Fibroblast of skin of right quadriceps (primary cell): ENCODE measurements at regions not wholly inside any gene's neighbourhood (a gene's known extent, or its start where the extent isn't known, plus 50 kb on each side); places are given as distances from the start of the nearest gene placed in this dataset.

Source experiments
- DNase-seq: peaks from one replicate; pipeline ENCODE4 v3.0.0-alpha.2; 2013

- no peak for DNase-seq
Observed at GRCh38 chr6:154885214-154885613, 109.9 kb upstream of the TIAM2 start.

GRCh38 chr6:154886016-154886415 is 109.1 kb upstream of the TIAM2 start:
- DNase-seq = no peak

- DNase-seq = no peak
Observed at GRCh38 chr6:154886471-154886870, 108.6 kb upstream of the TIAM2 start.

- no peak for DNase-seq
Observed at GRCh38 chr6:154887051-154887450, 108.1 kb upstream of the TIAM2 start.

- DNase-seq = no peak
Observed at GRCh38 chr6:154888421-154889295, 106.5 kb upstream of the TIAM2 start.

- no peak for DNase-seq
Observed at GRCh38 chr6:154890874-154891273, 104.2 kb upstream of the TIAM2 start.

- DNase-seq = no peak
Observed at GRCh38 chr6:154891901-154892300, 103.2 kb upstream of the TIAM2 start.

GRCh38 chr6:154893917-154894316 is 101.2 kb upstream of the TIAM2 start:
- peak; percentile 50 for DNase-seq

- DNase-seq = no peak
Observed at GRCh38 chr6:154894902-154895301, 100.2 kb upstream of the TIAM2 start.

- DNase-seq = no peak
Observed at GRCh38 chr6:154895841-154896240, 99.3 kb upstream of the TIAM2 start.

- DNase-seq = no peak
Observed at GRCh38 chr6:154898821-154899220, 96.3 kb upstream of the TIAM2 start.

GRCh38 chr6:154899824-154900463 is 95.2 kb upstream of the TIAM2 start:
- DNase-seq = no peak

- no peak for DNase-seq
Observed at GRCh38 chr6:154901876-154902552, 93.1 kb upstream of the TIAM2 start.

GRCh38 chr6:154907291-154907690 is 87.8 kb upstream of the TIAM2 start:
- no peak for DNase-seq

- DNase-seq = no peak
Observed at GRCh38 chr6:154908723-154909122, 86.4 kb upstream of the TIAM2 start.

- DNase-seq = peak; percentile 51
Observed at GRCh38 chr6:154909311-154909710, 85.8 kb upstream of the TIAM2 start.

GRCh38 chr6:154909821-154910220 is 85.3 kb upstream of the TIAM2 start:
- peak; percentile 91 for DNase-seq

GRCh38 chr6:154914288-154914687 is 80.8 kb upstream of the TIAM2 start:
- no peak for DNase-seq

- DNase-seq = no peak
Observed at GRCh38 chr6:154916857-154917256, 78.3 kb upstream of the TIAM2 start.

- no peak for DNase-seq
Observed at GRCh38 chr6:154917941-154918340, 77.2 kb upstream of the TIAM2 start.

GRCh38 chr6:154919806-154920205 is 75.3 kb upstream of the TIAM2 start:
- DNase-seq = no peak

- DNase-seq = peak; percentile 35
Observed at GRCh38 chr6:154920495-154921200, 74.5 kb upstream of the TIAM2 start.

- no peak for DNase-seq
Observed at GRCh38 chr6:154921482-154921881, 73.6 kb upstream of the TIAM2 start.
